ENCODE measurements at regions not wholly inside any gene's neighbourhood (a gene's known extent, or its start where the extent isn't known, plus 50 kb on each side); places are given as distances from the start of the nearest gene placed in this dataset.
A peak's percentile ranks its signal among the peaks of the same experiment; 100 is the strongest.
"Not testable (repeated sequence)": the region's sequence is repeated elsewhere in the genome, so short reads cannot be mapped to it uniquely, and the experiment has no call there.

DNA sequence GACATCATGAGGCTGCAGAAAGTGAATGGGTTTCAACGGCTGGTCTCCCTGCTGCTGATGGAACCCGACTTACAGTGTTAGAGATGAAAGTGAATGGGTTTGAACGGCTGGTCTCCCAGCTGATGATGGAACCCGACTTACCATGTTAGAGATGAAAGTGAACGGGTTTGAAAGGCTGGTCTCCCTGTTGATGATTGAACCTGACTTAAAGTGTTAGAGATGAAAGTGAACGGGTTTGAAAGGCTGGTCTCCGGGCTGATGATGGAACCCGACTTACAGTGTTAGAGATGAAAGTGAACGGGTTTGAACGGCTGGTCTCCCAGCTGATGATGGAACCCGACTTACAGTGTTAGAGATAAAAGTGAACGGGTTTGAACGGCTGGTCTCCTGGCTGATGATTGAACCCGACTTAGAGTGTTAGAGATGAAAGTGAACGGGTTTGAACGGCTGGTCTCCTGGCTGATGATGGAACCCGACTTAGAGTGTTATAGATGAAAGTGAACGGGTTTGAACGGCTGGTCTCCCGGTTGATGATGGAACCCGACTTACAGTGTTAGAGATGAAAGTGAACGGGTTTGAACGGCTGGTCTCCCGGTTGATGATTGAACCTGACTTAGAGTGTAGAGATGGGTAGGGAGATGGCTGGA is 76.1 kb upstream of the ALKAL2 start:
- peak overlapping the region in 1 of 7 donors; percentile 49 for H3K27ac Mint-ChIP-seq
- no peaks in the 10 kb centered on the region for H3K4me1 ChIP-seq (ENCODE audit: insufficient read depth, low read length)

DNA sequence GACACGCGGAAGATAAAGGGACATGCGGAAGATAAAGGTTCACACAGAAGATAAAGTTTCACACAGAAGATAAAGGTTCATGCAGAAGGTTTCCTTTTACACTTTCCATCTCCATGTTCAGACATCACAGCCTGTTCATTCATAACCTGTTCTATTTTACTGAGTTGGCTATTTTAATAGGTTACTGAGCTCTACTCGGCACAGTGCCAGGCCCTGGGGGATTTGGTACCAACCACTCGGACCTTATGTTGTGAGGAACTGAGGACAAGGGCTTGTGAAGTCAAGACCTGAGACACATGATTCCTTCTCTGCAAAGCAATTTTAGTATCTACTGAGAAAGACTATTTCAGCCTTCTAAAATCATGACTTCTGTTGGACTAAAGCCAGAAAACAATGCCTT is 75.0 kb upstream of the ALKAL2 start:
- H3K27ac ChIP-seq (ENCODE audit: low read depth, low read length): no peak overlapping the region
- POLR2A ChIA-PET (ENCODE audit: partially characterized antibody): no interaction called here
- DNase-seq: no peak
- H3K9me3 ChIP-seq (ENCODE audit: control insufficient read depth in 1 of 2, low read length in 2 of 2): no peaks in the 10 kb centered on the region
- H3K4me3 ChIP-seq (ENCODE audit: low read length in 2 of 2): no peak overlapping the region
- peaks cover 4% of the 10 kb centered on the region for H3K27me3 ChIP-seq (ENCODE audit: insufficient read depth, low read length)
- CTCF ChIA-PET (ENCODE audit: partially characterized antibody): no interaction called here
- H3K4me1 ChIP-seq (ENCODE audit: insufficient read depth, low read length): no peaks in the 10 kb centered on the region
- Mint-ChIP-seq H3K4me1 (no peaks in the 10 kb centered on the region), H3K4me3 (no peak overlapping the region), H3K27me3 (peaks cover 17 to 29% of the 10 kb centered on the region in 2 donors), H3K36me3 (no peaks in the 10 kb centered on the region), H3K9me3 (peaks cover 2 to 10% (median 4%) of the 10 kb centered on the region in 8 donors), H3K27ac (no peak overlapping the region)
- H3K36me3 ChIP-seq (ENCODE audit: insufficient read depth, low read length): no peaks in the 10 kb centered on the region
- intact Hi-C loops (cut with micrococcal nuclease): no loop called here

More for the DNA sequence above, 76.1 kb upstream of the ALKAL2 start:
- POLR2A ChIA-PET (ENCODE audit: partially characterized antibody): no interaction called here
- H3K27ac ChIP-seq (ENCODE audit: low read depth, low read length): no peak overlapping the region
- intact Hi-C loops (cut with micrococcal nuclease): no loop called here
- H3K9me3 Mint-ChIP-seq: peaks cover 2 to 10% (median 4%) of the 10 kb centered on the region in 8 donors
- peaks cover 4% of the 10 kb centered on the region for H3K27me3 ChIP-seq (ENCODE audit: insufficient read depth, low read length)
- H3K36me3 Mint-ChIP-seq: no peaks in the 10 kb centered on the region
- no peaks in the 10 kb centered on the region for H3K36me3 ChIP-seq (ENCODE audit: insufficient read depth, low read length)
- no peak for DNase-seq
- H3K4me3 Mint-ChIP-seq: no peak overlapping the region
- no peaks in the 10 kb centered on the region for H3K9me3 ChIP-seq (ENCODE audit: control insufficient read depth in 1 of 2, low read length in 2 of 2)
- CTCF ChIA-PET (ENCODE audit: partially characterized antibody): no interaction called here
- H3K4me1 Mint-ChIP-seq: peaks cover 0 to 4% (median 0%) of the 10 kb centered on the region in 4 donors
- H3K27me3 Mint-ChIP-seq: peaks cover 15 to 23% of the 10 kb centered on the region in 2 donors
- no peak overlapping the region for H3K4me3 ChIP-seq (ENCODE audit: low read length in 2 of 2)

DNA sequence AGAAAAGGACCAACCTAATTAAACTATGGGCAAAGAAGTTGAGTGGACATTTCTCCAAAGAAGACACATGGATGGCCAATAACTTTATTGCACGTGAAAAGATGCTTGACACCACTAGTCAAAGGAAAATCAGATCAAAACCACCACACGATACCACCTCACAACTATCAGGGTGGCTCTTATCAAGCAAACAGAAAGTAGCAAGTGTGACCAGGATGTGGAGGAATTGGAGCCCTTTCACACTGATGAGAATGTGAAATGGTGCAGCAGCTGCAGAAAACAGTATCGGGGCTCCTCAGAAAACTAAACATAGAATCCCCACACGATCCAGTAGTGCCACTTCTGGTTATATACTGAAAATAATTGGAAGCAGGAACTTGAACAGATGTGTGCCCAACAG is 72.2 kb upstream of the ALKAL2 start:
- Histone ChIP-seq H3K27me3 (ENCODE audit: insufficient read depth, low read length) (peaks cover 4% of the 10 kb centered on the region), H3K4me3 (ENCODE audit: low read length in 2 of 2) (no peak overlapping the region), H3K4me1 (ENCODE audit: insufficient read depth, low read length) (no peaks in the 10 kb centered on the region), H3K36me3 (ENCODE audit: insufficient read depth, low read length) (no peaks in the 10 kb centered on the region), H3K27ac (ENCODE audit: low read depth, low read length) (no peak overlapping the region), H3K9me3 (ENCODE audit: control insufficient read depth in 1 of 2, low read length in 2 of 2) (no peaks in the 10 kb centered on the region)
- H3K4me3 Mint-ChIP-seq: no peak overlapping the region
- H3K27me3 Mint-ChIP-seq: peaks cover 16 to 30% of the 10 kb centered on the region in 2 donors
- no peaks in the 10 kb centered on the region for H3K4me1 Mint-ChIP-seq
- DNase-seq: no peak
- H3K9me3 Mint-ChIP-seq: peaks cover 2 to 10% (median 4%) of the 10 kb centered on the region in 8 donors
- CTCF ChIA-PET (ENCODE audit: partially characterized antibody): no interaction called here
- POLR2A ChIA-PET (ENCODE audit: partially characterized antibody): no interaction called here
- intact Hi-C loops (cut with micrococcal nuclease): no loop called here
- H3K36me3 Mint-ChIP-seq: no peaks in the 10 kb centered on the region
- no peak overlapping the region for H3K27ac Mint-ChIP-seq

DNA sequence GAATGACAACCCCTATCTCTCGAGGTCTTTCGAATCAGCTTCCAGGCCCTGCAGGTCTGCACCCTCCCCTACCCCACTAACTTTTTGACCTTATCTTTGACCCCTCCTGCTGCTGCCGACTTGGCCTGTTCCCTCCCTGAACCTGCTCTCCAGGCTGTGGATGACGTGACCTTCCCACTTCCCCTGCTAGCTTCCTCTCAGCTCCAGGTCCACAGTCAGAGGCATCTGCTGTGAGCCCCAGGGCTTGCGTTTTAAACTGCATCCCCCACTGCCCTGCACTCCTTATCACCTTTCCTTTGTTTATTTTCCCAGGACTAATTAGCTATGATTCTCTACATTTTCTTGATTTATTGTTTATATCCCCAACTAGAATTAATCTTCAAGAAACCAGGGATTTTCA is 71.2 kb upstream of the ALKAL2 start:
- no peaks in the 10 kb centered on the region for H3K4me1 ChIP-seq (ENCODE audit: insufficient read depth, low read length)
- Mint-ChIP-seq H3K4me1 (no peaks in the 10 kb centered on the region), H3K4me3 (no peak overlapping the region), H3K27ac (peak overlapping the region in 1 of 7 donors; percentile 32), H3K27me3 (peaks cover 20 to 30% of the 10 kb centered on the region in 2 donors), H3K9me3 (peaks cover 2 to 10% (median 4%) of the 10 kb centered on the region in 8 donors), H3K36me3 (no peaks in the 10 kb centered on the region)
- H3K27me3 ChIP-seq (ENCODE audit: insufficient read depth, low read length): peaks cover 4% of the 10 kb centered on the region
- H3K27ac ChIP-seq (ENCODE audit: low read depth, low read length): no peak overlapping the region
- DNase-seq: no peak
- ChIA-PET CTCF (ENCODE audit: partially characterized antibody) (no interaction called here), POLR2A (ENCODE audit: partially characterized antibody) (no interaction called here)
- intact Hi-C loops (cut with micrococcal nuclease): no loop called here
- H3K4me3 ChIP-seq (ENCODE audit: low read length in 2 of 2): no peak overlapping the region
- no peaks in the 10 kb centered on the region for H3K36me3 ChIP-seq (ENCODE audit: insufficient read depth, low read length)
- H3K9me3 ChIP-seq (ENCODE audit: control insufficient read depth in 1 of 2, low read length in 2 of 2): no peaks in the 10 kb centered on the region

DNA sequence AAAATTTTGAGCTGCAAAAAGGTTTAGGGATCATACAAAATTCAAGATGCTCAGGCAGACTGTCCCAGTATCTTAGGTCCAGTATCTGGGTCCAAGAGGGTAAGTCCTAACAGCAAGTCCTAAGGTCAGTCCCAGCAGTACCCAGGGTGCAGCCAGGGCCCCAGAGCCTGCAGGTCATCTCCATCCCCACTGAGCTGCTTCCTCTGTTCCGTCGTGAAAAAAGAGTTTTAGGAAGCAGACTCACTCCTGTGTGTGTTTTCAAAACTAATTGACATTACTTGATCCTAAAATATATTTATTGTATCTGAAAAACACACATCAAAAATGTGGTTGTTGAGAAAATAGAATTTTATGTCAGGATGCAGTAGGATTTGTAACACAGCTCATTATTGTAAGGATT is 69.9 kb upstream of the ALKAL2 start:
- no peak overlapping the region for H3K27ac Mint-ChIP-seq
- ChIA-PET CTCF (ENCODE audit: partially characterized antibody) (interaction anchor here (1.3 kb wide), 1 partner anchor 15 kb away, joined by 4 read pairs; no protein-coding TSS in a partner anchor), POLR2A (ENCODE audit: partially characterized antibody) (no interaction called here)
- no peak for DNase-seq
- Histone ChIP-seq H3K9me3 (ENCODE audit: control insufficient read depth in 1 of 2, low read length in 2 of 2) (no peaks in the 10 kb centered on the region), H3K36me3 (ENCODE audit: insufficient read depth, low read length) (no peaks in the 10 kb centered on the region), H3K4me1 (ENCODE audit: insufficient read depth, low read length) (no peaks in the 10 kb centered on the region), H3K4me3 (ENCODE audit: low read length in 2 of 2) (no peak overlapping the region), H3K27ac (ENCODE audit: low read depth, low read length) (no peak overlapping the region), H3K27me3 (ENCODE audit: insufficient read depth, low read length) (peaks cover 4% of the 10 kb centered on the region)
- H3K36me3 Mint-ChIP-seq: no peaks in the 10 kb centered on the region
- no peak overlapping the region for H3K4me3 Mint-ChIP-seq
- H3K9me3 Mint-ChIP-seq: peaks cover 0 to 5% (median 3%) of the 10 kb centered on the region in 8 donors
- intact Hi-C loops (cut with micrococcal nuclease): no loop called here
- no peaks in the 10 kb centered on the region for H3K4me1 Mint-ChIP-seq
- H3K27me3 Mint-ChIP-seq: peaks cover 17 to 28% of the 10 kb centered on the region in 2 donors

DNA sequence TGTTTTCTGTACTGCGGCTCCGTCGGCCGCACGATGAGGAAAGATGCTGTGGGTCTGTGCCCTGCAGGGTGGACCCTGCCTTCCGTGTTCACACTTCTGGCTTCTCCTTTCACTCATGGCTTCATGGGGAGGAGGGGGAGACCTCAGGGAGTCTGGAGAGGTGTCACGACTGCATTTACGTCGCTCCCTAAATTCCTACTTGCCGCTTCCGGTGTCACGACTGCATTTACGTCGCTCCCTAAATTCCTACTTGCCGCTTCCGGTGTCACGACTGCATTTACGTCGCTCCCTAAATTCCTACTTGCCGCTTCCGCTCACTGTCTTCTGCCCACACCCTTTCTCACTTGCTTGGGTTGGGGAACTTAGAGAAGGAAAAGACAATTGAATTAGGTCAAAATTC is 68.4 kb upstream of the ALKAL2 start:
- H3K36me3 ChIP-seq (ENCODE audit: insufficient read depth, low read length); CTCF ChIA-PET (ENCODE audit: partially characterized antibody); H3K36me3 Mint-ChIP-seq; H3K9me3 ChIP-seq (ENCODE audit: control insufficient read depth in 1 of 2, low read length in 2 of 2); H3K4me3 ChIP-seq (ENCODE audit: low read length in 2 of 2); intact Hi-C loops (cut with micrococcal nuclease); H3K4me3 Mint-ChIP-seq; DNase-seq; H3K4me1 Mint-ChIP-seq; H3K27ac Mint-ChIP-seq; H3K27me3 ChIP-seq (ENCODE audit: insufficient read depth, low read length); H3K27ac ChIP-seq (ENCODE audit: low read depth, low read length); H3K4me1 ChIP-seq (ENCODE audit: insufficient read depth, low read length); H3K9me3 Mint-ChIP-seq; POLR2A ChIA-PET (ENCODE audit: partially characterized antibody): not testable (repeated sequence)
- H3K27me3 Mint-ChIP-seq: peaks cover 19 to 28% of the 10 kb centered on the region in 2 donors

DNA sequence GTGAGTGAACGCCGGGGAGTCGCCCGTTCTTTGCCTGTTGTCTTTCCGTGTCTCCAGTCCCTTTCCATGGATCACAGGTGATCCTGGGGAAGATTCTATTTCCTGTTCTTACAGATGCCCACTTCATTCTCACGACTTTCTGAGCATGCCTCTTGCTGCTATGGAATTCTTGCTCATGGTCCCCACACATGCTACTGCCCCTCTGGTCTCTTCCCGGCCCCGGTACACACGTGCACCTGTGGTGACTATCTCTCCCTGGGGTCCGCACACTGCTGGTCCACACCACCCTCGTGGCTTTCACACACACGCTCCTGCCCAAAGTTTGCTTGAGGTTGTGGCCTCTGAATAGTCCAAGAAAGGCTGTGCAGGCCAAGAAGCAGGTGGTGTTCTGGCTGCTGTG is 67.9 kb upstream of the ALKAL2 start:
- H3K27me3 ChIP-seq (ENCODE audit: insufficient read depth, low read length): peaks cover 4% of the 10 kb centered on the region
- Mint-ChIP-seq H3K4me3 (no peak overlapping the region), H3K4me1 (no peaks in the 10 kb centered on the region), H3K36me3 (no peaks in the 10 kb centered on the region), H3K9me3 (peaks cover 0 to 5% (median 3%) of the 10 kb centered on the region in 8 donors), H3K27me3 (peaks cover 19 to 31% of the 10 kb centered on the region in 2 donors), H3K27ac (no peak overlapping the region)
- H3K27ac ChIP-seq (ENCODE audit: low read depth, low read length): no peak overlapping the region
- CTCF ChIA-PET (ENCODE audit: partially characterized antibody): no interaction called here
- no peaks in the 10 kb centered on the region for H3K9me3 ChIP-seq (ENCODE audit: control insufficient read depth in 1 of 2, low read length in 2 of 2)
- POLR2A ChIA-PET (ENCODE audit: partially characterized antibody): no interaction called here
- no peaks in the 10 kb centered on the region for H3K36me3 ChIP-seq (ENCODE audit: insufficient read depth, low read length)
- no peaks in the 10 kb centered on the region for H3K4me1 ChIP-seq (ENCODE audit: insufficient read depth, low read length)
- intact Hi-C loops (cut with micrococcal nuclease): no loop called here
- no peak overlapping the region for H3K4me3 ChIP-seq (ENCODE audit: low read length in 2 of 2)
- no peak for DNase-seq

DNA sequence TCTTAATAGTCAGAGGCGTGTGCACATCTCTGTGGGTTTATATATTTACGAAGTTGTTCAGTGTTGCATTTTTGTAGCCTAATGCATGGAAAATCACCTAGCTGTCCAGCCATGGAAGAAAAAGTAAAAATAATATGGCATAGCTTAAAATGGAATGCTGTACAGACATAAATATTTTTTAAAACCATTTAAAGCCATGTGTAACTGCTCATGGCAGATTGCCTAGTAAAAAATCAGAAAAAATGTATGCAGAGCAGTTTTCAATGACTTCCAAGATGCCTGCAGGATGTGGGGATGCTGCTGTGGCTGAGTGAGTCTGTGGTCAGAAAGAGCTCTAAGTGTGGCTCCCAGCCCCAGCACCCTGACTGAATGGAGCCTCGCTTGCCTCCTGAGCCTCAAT is 64.8 kb upstream of the ALKAL2 start:
- H3K4me3 Mint-ChIP-seq: no peak overlapping the region
- H3K36me3 Mint-ChIP-seq: no peaks in the 10 kb centered on the region
- intact Hi-C loops (cut with micrococcal nuclease): no loop called here
- DNase-seq: no peak
- no peaks in the 10 kb centered on the region for H3K4me1 ChIP-seq (ENCODE audit: insufficient read depth, low read length)
- no peaks in the 10 kb centered on the region for H3K9me3 ChIP-seq (ENCODE audit: control insufficient read depth in 1 of 2, low read length in 2 of 2)
- H3K27ac ChIP-seq (ENCODE audit: low read depth, low read length): no peak overlapping the region
- no peak overlapping the region for H3K27ac Mint-ChIP-seq
- H3K9me3 Mint-ChIP-seq: peaks cover 0 to 3% (median 0%) of the 10 kb centered on the region in 8 donors
- CTCF ChIA-PET (ENCODE audit: partially characterized antibody): no interaction called here
- no peaks in the 10 kb centered on the region for H3K36me3 ChIP-seq (ENCODE audit: insufficient read depth, low read length)
- no peak overlapping the region for H3K4me3 ChIP-seq (ENCODE audit: low read length in 2 of 2)
- POLR2A ChIA-PET (ENCODE audit: partially characterized antibody): no interaction called here
- peaks cover 21 to 26% of the 10 kb centered on the region in 2 donors for H3K27me3 Mint-ChIP-seq
- H3K27me3 ChIP-seq (ENCODE audit: insufficient read depth, low read length): no peaks in the 10 kb centered on the region
- H3K4me1 Mint-ChIP-seq: no peaks in the 10 kb centered on the region

All from CD4-positive, alpha-beta memory T cell (primary cell).